GM18861 (cell line): ENCODE measurements at regions not wholly inside any gene's neighbourhood (a gene's known extent, or its start where the extent isn't known, plus 50 kb on each side); places are given as distances from the start of the nearest gene placed in this dataset.

ENCODE experiments used
- ATAC-seq: cut with Tn5 transposase; IDR thresholded peaks from one replicate; pipeline ENCODE4 v1.9.1; 2021; ENCODE audit not compliant: unreplicated experiment

GRCh38 chr1:224486801-224487583, 52.4 kb upstream of the WDR26 start:
- ATAC-seq: no peak

DNA sequence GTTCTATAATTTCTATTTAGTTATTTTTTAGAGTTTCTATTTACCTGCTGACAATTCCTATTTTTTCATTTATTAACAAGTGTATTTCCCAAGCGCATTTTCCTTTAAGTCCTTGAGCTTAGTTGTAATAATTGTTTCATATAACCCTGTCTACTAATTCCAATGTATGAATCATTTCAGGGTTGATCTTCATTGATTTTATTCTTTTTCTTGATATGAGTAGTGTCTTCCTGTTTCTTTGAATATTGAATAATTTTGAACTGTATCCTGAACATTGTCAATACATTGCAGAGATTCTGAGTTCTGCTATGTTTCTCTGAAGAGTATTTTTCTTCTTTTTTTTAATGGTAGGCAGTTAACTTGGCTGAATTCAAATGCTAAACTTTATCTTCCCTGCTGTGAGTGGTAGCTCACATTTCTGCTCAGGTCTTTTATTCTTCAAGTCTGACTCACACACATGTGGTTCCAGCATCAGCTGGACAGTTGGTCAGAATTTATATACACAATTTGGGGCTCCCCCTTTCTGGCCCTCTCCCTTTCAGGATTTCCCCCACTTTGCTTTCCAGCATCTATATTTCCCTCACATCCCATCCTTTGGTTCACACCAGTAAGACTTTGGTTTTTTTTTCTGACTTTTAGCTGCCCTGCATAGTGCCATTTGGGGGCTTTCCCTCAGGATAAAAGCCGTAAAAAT, 54.4 kb upstream of the WDR26 start:
- ATAC-seq: no peak

DNA sequence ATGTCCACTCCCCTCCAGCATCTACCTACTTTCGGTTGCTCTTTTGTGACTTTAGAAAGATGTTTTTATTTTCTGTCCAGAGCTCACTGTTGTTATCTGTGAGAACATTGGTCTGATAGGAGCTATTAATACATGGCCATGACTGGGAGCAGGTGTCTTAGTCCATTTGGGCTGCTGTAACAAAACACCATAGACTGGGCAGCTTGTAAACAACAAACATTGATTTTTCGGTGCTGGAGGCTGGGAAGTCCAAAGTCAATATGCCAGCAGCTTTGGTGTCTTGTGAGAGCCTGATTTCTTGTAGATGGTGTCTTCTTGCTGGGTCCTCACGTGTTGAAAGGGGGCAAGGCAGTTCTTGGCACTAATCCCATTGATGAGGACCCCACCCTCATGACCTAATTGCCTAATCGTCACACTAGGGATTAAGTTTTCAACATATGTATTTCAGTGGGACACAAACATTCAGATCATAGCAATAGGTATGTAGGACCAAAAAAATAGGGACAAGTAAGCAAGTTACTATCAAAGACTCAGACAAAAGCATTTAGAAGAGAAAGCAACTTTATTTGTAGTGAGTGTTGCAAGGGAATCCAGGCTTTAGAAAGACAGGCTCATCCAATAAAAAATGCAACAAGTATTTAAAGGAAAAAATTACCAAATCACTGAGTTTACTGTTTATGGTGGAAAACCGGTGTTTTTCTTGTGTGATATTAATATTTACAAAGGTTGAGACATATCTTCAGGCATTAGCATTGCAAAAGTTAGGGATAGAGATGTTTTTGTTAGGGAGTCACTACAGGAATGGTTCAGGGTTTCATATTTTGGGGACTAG, 55.2 kb upstream of the WDR26 start:
- ATAC-seq: no peak

DNA sequence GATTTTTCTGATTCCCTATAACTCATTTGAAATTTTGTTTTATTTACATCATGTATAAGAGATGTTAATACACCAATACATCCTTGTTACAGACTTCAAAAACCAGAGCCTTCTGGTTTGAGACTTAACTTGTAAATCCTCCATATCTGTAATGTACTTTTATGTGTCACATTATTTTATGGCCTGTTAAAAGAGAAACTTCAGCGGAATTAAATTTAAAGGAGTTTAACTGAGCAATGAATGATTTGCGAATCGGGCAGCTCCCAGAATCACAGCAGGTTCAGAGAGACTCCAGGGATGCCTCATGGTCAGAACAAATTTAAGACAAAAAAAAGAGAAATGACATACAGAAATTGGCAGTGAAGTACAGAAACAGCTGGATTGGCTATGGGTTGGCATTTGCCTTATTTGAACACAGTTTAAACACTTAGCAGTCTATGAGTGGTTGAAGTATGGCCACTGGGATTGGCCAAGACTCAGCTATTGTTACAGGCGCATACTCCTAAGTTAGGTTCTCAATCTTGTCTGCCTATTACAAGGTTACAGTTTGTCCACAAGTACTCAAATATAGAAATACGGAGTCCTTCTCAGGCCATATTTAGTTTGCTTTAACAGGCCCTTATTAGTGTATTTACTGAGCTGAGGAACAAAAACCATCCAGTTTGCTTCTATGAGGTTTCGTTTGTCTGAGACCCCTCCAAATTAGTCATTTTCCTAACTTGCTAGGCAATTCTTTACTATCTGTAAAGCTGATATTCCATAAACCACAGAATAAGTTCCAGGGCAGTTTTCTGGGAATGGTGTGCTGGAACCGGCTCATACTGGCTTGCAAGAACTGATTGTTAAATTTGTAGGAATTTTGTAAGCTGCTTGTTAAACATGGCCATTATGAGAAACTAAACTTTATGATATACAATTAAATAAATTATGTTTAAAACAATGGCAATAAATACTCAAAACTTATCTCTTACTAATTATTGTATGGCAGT, 56.2 kb upstream of the WDR26 start:
- ATAC-seq: no peak

- ATAC-seq: no peak
These were observed 57.4 kb upstream of the WDR26 start for GRCh38 chr1:224492015-224492414.

GRCh38 chr1:224492632-224493031, 58.0 kb upstream of the WDR26 start:
- ATAC-seq: no peak

DNA sequence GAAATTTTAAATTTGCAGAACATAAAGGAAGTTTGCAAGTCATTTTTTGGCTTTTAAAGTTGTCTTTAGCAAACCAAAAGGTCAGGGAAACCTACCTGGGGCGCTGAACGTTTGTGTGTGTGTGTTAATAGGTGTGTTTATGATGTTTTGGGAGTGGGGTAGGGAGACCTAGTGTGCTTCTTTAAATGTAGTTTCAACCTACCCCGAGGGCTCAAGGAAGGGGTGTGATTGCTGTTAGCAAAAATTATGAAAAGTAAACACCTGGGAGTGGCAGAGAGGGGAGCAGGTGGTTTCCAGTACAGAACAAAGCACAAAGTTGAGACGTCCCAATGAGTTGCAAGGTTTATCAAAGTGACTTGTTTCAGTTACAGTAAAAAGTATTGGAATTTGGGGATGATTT, 58.7 kb upstream of the WDR26 start:
- ATAC-seq: no peak

- ATAC-seq: no peak
These were observed 59.7 kb upstream of the WDR26 start for GRCh38 chr1:224494343-224494742.

GRCh38 chr1:224495866-224496265, 61.3 kb upstream of the WDR26 start:
- ATAC-seq: no peak

GRCh38 chr1:224496826-224497225, 62.2 kb upstream of the WDR26 start:
- ATAC-seq: no peak

DNA sequence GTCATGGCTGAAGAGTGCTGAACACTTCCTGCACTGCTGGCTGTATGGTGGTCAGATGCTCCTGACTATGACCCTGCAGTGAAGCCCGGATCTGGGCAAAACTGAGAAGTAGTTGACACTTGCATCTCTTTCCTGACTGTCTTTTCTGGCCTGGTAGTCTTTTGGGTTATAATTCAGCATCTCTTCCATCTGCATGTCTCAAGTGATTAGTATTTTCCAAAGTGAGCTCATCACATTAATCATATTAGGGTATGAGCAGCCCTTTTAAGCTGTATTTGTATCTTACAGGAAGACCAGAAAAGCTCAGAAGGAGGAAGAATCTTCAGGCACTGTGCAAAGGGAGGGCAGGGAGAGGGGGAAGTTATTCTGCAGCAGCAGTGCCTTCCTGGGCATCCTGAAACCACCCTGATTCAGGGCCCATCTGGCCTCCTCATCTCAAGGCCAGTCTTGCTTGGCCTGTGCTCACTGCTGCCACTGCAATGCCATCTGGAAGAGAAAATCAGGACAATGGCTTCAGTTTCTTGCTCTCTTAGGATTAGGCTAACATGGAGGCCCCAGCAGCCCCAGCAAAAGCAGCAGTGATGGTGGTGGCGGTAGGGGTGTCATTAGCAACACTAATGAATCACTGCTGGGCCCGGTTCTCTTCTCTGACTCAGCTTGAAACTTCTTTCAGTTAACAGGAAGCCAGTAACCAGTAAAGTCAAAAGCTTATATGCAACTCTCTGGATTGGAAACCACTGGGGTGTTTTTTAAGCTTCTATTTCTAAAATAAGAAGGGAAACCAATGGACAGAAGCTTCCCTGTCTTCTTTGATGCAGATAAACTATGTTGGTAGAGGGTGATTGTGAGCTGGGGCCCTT, 63.3 kb upstream of the WDR26 start:
- ATAC-seq: peak; percentile 91

- ATAC-seq: no peak
These were observed 64.1 kb upstream of the WDR26 start for GRCh38 chr1:224498574-224499170.

GRCh38 chr1:224499204-224499603, 64.6 kb upstream of the WDR26 start:
- no peak for ATAC-seq

GRCh38 chr1:224500796-224501195, 66.2 kb upstream of the WDR26 start:
- ATAC-seq: no peak

- ATAC-seq: no peak
These were observed 67.2 kb upstream of the WDR26 start for GRCh38 chr1:224501836-224502235.

GRCh38 chr1:224502459-224503160, 68.0 kb upstream of the WDR26 start:
- ATAC-seq: no peak

DNA sequence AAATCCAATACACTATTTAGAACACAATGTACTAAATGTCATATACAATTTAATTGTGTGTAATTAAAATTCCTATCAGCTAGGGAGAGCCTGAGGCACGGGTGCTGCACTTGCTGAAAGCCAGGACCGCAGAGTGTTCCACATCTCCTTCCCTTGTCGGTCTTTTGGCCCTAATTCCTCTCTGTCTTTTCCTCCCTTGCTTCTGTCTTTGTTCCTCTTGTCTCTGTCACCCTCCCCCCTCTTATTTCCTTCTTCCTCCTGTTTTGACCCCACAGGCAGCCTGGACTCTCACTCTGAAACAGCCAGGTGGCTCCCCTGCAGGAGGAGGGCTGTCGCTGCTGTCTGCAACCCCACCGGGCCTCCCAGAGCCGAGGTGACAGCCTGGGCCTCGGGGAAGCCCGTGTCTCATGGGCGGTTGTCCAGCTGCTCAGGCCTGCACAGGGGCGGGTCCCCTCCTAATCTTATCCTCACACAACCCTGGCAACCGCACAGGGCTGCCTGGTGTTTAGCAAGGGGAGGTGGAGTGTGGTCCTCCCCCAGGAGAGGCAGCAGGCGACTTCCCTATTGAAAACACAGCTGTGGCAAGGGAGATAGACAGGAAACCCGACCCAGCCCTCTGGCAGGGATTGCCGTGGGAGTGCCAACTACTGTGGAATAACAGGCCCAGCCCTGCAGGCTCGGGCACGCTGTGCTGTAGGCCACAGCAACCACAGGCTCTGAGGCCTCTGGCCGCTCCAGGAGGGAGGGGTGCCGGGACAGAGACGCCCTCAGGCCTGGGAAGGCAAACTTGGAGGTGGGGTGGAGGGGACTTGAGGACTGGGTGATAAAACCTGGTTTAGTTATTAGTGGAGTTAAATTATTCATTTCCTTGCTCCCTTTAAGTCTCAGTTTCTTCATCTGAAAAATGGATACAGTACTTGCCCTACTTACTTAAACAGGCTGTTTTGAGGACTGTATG, 68.8 kb upstream of the WDR26 start:
- ATAC-seq: peak; percentile 92
